T-helper 2 cell treated with Interferon-gamma antibody and Interleukin-4, amounts not matched to agents 5 μg/mL and 100 μg/mL, for 36 hours (primary cell): ENCODE measurements at regions not wholly inside any gene's neighbourhood (a gene's known extent, or its start where the extent isn't known, plus 50 kb on each side); places are given as distances from the start of the nearest gene placed in this dataset.

Experiments
- DNase-seq: peaks from one replicate; pipeline ENCODE4 v3.0.0; 2021; ENCODE audit warnings: low spot score
- H3K27ac Mint-ChIP-seq: one replicate; pipeline ENCODE4 v1.8.0; 2021; ENCODE audit warnings: mild to moderate bottlenecking, mixed read lengths
- H3K27me3 Mint-ChIP-seq: one replicate; pipeline ENCODE4 v1.8.0; 2021; ENCODE audit warnings: low read depth, mixed read lengths
- H3K36me3 Mint-ChIP-seq: one replicate; pipeline ENCODE4 v1.8.0; 2021; ENCODE audit warnings: low read depth, mixed read lengths
- H3K4me1 Mint-ChIP-seq: one replicate; pipeline ENCODE4 v1.8.0; 2021; ENCODE audit warnings: low read depth, mixed read lengths
- H3K4me3 Mint-ChIP-seq: one replicate; pipeline ENCODE4 v1.8.0; 2022; ENCODE audit warnings: mild to moderate bottlenecking, moderate library complexity, mixed read lengths
- H3K9me3 Mint-ChIP-seq: one replicate; pipeline ENCODE4 v1.8.0; 2021; ENCODE audit warnings: mixed read lengths

DNA sequence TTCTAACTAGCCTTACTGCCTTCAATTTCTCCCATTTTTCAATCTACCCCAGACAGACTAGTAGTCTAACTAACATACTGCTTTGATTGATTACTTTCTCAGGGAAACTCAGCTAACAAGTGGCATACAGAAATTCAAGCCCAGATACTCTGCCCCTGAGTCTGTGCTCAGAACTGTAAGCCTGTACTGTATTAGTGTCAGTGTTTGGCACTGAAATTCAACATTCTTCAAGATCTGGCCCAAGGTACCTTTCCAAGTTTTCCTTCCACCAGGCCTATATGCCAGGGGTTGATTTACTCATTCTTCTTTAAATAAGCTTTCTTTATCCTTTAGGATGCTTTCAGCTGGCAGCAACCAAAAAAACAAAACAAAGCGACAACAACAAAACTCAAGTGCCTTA is 433.2 kb upstream of the MARCKS start:
- no peaks in the 10 kb centered on the region for H3K27me3 Mint-ChIP-seq
- H3K27ac Mint-ChIP-seq, result no peak overlapping the region
- H3K4me3 Mint-ChIP-seq, result no peak overlapping the region
- H3K4me1 Mint-ChIP-seq, result no peaks in the 10 kb centered on the region
- no peak for DNase-seq
- no peaks in the 10 kb centered on the region for H3K9me3 Mint-ChIP-seq
- H3K36me3 Mint-ChIP-seq, result no peaks in the 10 kb centered on the region

DNA sequence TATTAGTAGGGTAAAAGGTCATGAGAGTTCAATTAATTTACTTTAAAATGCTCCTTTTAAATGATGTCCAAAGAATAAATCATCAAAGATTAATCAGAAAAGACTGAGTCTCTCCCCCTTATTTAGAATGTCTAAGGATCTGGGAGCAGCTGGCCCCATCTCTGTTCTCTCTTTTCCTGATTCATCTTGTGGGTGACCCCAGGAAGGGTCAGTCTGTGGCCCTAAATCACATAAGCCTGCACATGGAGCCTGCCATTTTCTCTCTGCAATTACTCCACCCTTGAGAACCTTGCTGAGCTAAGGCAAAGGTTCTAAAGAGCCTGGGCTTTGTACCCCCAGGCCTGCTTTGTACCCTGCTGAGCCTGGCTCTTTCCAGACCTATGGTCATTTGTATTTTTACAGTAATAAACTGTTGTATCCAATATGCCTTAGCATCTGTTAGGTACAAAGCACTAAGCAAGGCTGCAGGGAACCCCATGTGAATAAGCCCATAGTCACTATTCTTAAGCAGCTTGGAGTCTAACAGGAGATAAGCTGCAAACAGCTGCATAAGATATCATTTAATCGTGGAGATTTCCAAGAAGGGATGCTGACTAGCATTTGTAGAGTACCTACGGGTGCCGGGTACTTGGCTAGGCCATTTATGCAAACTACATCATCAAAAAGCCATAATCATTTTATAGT is 431.0 kb upstream of the MARCKS start:
- Mint-ChIP-seq H3K27me3 (no peaks in the 10 kb centered on the region), H3K4me3 (no peak overlapping the region), H3K9me3 (no peaks in the 10 kb centered on the region), H3K4me1 (no peaks in the 10 kb centered on the region), H3K36me3 (no peaks in the 10 kb centered on the region), H3K27ac (no peak overlapping the region)
- DNase-seq, result no peak

DNA sequence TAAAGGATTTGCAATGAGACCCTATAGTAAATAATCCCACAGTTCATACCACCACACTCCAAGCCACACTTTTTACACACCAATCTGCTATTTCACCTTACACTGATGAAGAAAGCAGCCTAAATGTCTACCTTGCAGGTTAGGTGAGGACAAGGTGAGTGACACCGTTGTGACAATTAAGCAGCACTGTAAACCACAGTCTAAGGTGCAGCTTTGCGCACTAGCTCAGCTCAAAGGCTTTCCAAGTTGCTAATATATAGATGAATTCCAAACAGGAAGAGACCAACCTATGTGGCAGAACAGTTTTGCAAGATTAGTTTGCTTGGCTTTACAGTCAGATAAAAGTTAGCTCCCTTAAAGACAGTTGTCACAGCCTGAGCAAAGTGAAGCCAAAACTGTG is 429.5 kb upstream of the MARCKS start:
- H3K36me3 Mint-ChIP-seq, result no peaks in the 10 kb centered on the region
- no peak for DNase-seq
- no peak overlapping the region for H3K27ac Mint-ChIP-seq
- no peaks in the 10 kb centered on the region for H3K27me3 Mint-ChIP-seq
- H3K4me1 Mint-ChIP-seq, result no peaks in the 10 kb centered on the region
- no peak overlapping the region for H3K4me3 Mint-ChIP-seq
- no peaks in the 10 kb centered on the region for H3K9me3 Mint-ChIP-seq

DNA sequence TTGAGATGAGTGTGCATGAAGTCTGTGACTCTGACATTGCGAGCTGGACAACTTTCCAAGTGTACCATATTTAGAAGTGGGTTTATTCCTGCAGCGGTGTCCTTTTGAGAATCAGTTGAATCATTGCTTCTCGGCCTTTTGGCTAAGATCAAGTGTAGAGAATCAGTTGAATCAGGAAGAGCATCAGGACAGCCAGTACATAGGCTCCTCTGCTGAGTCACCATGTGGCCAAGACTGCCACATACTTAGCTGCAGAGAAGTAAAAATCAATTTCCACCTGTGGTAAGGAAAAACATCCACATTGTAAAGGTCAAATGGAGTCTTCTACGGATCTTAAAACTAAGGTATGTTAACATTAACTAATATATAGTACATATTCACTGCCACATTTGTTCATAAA is 428.4 kb upstream of the MARCKS start:
- H3K4me3 Mint-ChIP-seq, result no peak overlapping the region
- DNase-seq, result no peak
- H3K27ac Mint-ChIP-seq, result no peak overlapping the region
- H3K4me1 Mint-ChIP-seq, result no peaks in the 10 kb centered on the region
- no peaks in the 10 kb centered on the region for H3K36me3 Mint-ChIP-seq
- no peaks in the 10 kb centered on the region for H3K9me3 Mint-ChIP-seq
- no peaks in the 10 kb centered on the region for H3K27me3 Mint-ChIP-seq

DNA sequence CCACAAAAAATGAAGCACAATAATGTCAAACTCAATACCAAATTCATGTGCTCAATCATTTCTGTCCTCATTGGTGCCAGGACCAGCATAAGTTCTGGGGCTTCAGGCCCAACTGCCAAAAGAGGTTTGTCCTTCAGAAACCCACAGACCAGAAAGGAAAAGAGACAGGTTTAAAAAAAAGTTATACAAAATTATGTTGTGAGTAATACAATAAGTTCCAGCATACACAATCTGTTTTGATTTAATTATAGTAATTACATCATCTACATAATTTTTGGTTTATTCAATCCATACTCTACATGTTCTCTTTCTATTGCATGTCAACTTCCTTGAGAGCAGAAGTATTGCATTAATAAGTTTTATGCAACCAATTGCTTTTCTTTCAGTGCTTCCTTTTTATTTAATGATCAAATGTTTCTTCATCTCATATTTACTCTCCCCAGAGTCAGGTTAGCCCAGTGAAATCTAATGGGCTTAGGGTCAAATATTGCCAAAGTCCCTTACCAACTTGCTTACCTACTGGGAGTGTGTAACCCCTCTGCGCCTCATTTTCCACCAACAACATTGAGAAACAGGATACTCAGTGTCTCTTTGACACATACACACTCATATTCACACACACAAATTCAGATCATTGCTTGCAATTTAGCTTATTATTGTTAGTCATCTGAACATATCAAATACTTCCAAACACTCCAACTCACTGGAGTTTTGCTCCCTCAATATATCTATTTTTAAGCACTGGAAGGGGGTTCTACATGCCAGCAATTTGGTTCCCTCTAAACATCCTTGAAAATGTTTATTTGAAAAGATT is 424.4 kb upstream of the MARCKS start:
- no peaks in the 10 kb centered on the region for H3K36me3 Mint-ChIP-seq
- H3K27ac Mint-ChIP-seq, result no peak overlapping the region
- H3K4me1 Mint-ChIP-seq, result no peaks in the 10 kb centered on the region
- no peaks in the 10 kb centered on the region for H3K9me3 Mint-ChIP-seq
- no peaks in the 10 kb centered on the region for H3K27me3 Mint-ChIP-seq
- H3K4me3 Mint-ChIP-seq, result no peak overlapping the region
- DNase-seq, result no peak

DNA sequence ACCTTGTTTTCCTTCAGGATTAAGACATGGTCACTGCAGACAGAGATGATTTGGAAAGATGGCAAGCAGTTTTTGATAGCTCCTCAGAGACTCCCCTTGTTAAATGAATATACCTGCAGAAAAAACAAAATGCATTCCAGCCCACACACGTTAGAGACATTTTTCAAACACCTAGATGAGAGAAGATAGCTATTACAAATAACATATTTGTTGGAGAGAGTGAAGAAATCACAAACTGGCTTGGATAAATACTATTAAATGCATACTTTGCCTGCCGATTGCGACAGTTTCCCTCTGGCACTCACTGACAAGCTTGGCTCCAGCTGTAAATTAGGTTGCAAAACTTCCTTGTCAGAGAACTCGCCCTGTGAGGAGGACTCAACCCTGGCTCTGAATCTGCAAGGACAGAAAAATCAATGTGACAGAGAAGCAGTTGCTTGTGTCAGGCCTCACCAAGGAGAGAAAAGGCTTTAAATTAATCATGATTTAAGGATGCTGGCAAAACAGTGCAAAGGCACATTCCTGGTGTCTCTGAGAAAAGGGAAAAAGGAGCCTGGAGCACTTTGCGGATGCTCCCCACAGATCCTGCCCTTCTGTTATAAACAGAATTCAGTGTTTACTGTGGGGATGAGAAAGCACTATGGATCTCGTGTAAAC is 423.7 kb upstream of the MARCKS start:
- Mint-ChIP-seq H3K27me3 (no peaks in the 10 kb centered on the region), H3K27ac (no peak overlapping the region)
- DNase-seq, result no peak

DNA sequence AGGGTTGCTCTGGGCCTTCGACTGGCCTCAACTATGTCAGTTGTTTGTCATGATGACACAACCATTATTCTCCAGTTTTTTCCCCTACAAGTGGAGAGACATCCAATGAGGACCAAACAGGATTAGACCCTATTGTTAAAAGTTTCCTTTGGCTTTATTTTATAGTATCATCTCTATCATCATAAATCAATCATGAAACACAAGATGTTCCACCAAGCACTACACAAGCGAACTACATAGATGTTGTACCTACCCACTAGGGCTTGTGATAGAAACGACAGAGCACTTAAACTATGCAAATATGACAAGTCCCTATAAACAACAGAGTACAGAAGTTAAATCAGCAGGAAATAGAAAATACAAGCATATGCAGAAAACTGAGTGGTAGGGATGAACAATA is 422.5 kb upstream of the MARCKS start:
- Mint-ChIP-seq H3K4me3 (no peak overlapping the region), H3K27me3 (no peaks in the 10 kb centered on the region), H3K9me3 (no peaks in the 10 kb centered on the region), H3K4me1 (no peaks in the 10 kb centered on the region), H3K27ac (no peak overlapping the region), H3K36me3 (no peaks in the 10 kb centered on the region)
- no peak for DNase-seq

More for the DNA sequence above, 423.7 kb upstream of the MARCKS start:
- Mint-ChIP-seq H3K4me3 (no peak overlapping the region), H3K4me1 (no peaks in the 10 kb centered on the region), H3K9me3 (no peaks in the 10 kb centered on the region), H3K36me3 (no peaks in the 10 kb centered on the region)

DNA sequence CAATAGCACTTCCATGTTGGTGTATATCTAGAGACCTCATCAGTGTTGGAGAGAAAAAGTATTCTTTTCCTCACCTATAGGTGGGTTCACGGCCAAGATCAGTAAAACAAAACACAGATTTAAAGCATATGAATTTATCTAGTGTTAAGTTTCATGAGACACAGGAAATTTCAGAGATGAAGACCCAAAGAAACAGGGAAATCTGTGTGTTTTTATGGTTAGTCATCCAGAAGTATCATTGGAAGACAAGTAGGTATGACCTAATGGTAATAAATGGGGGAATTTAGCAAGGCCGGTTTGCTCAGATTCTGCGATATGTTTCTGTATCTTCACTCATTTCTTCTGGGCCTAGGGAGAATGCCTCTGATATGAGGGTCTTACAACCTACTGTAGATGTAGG is 419.6 kb upstream of the MARCKS start:
- Mint-ChIP-seq H3K27ac (no peak overlapping the region), H3K36me3 (no peaks in the 10 kb centered on the region), H3K4me3 (no peak overlapping the region), H3K9me3 (no peaks in the 10 kb centered on the region), H3K27me3 (no peaks in the 10 kb centered on the region), H3K4me1 (no peaks in the 10 kb centered on the region)
- DNase-seq, result no peak

DNA sequence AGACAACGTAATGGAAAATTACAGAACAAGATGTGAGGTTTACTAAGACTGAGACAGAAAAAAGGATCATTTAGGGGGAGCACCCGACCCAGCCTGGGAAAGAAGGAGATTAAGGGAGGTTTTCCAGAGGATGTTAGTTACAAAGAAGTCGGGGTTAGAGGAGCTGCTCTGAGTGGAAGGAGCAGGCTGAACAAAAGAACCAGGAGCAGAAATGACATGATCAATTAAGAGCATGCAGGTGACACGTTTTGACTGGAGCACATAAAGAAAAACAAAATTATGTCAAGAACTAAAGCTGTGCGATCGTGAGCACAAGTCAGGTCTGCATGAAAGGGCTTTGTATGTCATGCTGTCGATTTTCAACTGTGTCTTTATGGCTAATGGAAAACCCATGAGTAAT is 417.3 kb upstream of the MARCKS start:
- H3K4me3 Mint-ChIP-seq, result no peak overlapping the region

DNA sequence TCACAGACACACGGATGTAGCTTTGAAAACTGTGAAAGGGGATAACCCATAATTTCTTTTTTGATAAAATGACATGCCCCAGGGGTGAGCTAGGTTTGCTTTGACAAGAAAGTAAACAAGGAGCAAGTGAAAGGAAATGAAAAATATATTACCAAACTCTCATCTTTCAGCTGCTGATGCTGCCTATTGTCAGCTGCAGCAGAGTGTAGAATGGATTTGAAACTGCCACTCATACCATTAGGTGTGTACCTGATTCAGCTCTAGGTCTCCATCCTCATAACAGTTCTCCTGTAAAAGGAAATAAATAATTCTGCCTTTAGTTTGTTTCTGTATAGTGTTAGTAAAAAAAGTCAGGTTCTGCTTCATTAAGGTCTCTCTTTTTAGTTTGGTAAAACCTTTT is 415.1 kb upstream of the MARCKS start:
- Mint-ChIP-seq H3K4me3 (no peak overlapping the region), H3K27me3 (no peaks in the 10 kb centered on the region), H3K27ac (no peak overlapping the region), H3K36me3 (no peaks in the 10 kb centered on the region), H3K9me3 (no peaks in the 10 kb centered on the region), H3K4me1 (no peaks in the 10 kb centered on the region)
- no peak for DNase-seq

More for the DNA sequence above, 417.3 kb upstream of the MARCKS start:
- no peaks in the 10 kb centered on the region for H3K9me3 Mint-ChIP-seq
- H3K4me1 Mint-ChIP-seq, result no peaks in the 10 kb centered on the region
- DNase-seq, result no peak
- H3K27ac Mint-ChIP-seq, result no peak overlapping the region
- no peaks in the 10 kb centered on the region for H3K27me3 Mint-ChIP-seq
- no peaks in the 10 kb centered on the region for H3K36me3 Mint-ChIP-seq

DNA sequence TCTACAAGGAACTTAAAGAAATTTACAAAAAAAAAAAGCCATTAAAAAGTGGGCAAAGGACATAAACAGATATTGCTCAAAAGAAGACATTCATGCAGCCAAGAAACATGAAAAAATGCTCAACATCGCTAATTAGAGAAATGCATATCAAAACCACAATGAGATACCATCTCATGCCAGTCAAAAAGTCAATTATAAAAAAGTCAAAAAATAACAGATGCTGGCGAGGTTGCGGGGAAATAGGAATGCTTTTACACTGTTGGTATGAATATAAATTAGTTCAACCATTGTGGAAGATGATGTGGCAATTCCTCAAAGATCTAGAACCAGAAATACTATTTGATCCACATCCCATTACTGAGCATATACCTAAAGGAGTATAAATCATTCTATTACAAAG is 411.9 kb upstream of the MARCKS start:
- Mint-ChIP-seq H3K27ac (no peak overlapping the region), H3K4me1 (no peaks in the 10 kb centered on the region), H3K27me3 (no peaks in the 10 kb centered on the region), H3K9me3 (no peaks in the 10 kb centered on the region), H3K4me3 (no peak overlapping the region), H3K36me3 (no peaks in the 10 kb centered on the region)
- no peak for DNase-seq

DNA sequence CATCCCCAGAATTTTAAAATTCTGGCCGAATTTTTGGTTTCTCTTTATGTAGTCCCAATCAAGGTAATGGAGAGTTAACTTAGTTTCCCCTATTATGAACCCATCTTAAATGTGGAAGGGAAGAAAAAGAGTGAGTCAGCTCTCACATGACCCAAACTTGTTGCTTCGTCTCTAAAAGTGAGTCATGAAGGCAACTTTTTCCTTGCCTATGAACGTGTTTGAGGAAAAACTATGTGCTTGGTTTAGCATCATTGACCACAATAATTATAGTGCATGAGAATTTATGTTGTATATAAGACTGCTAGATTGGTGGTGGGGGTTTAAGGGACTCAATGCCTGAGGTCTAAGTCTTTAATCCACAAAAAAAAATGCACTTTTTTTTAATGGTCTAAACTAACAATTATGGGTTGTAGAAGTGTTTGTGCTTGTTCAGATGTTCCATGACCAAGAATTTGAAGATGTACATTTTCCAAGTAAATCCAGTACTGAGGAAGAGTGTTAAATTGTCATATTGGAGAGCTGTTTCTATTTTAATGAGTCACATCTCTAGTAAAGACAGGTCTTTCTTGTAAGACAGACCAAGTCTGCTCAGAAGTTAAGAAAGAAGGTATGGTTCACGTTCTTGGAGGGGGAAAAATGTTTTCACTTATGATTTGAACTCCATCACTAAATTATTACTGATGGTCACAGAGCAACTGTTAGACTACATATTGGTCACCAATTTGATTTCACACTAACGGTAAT is 409.9 kb upstream of the MARCKS start:
- DNase-seq, result no peak
- Mint-ChIP-seq H3K4me3 (no peak overlapping the region), H3K9me3 (no peaks in the 10 kb centered on the region), H3K27ac (no peak overlapping the region), H3K36me3 (no peaks in the 10 kb centered on the region), H3K27me3 (no peaks in the 10 kb centered on the region), H3K4me1 (no peaks in the 10 kb centered on the region)

DNA sequence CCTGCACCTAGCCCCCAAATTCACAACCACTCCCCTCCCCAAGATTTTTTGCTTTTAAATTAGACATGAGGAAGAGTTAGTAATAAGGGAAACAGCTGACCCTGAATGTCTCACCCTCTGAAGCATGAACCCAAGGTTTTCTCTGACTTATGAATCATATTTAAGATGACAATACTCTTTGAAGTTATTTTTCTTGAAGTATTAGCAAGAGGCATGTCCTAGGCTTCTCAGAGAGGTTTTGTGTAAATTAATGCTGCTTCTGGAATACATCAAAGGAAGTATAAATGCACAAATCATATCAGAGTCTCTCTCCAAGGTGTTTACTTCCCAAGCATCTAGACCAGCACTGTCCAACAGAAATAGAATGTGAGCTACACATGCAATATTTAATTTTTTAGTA is 408.1 kb upstream of the MARCKS start:
- DNase-seq, result no peak
- H3K27me3 Mint-ChIP-seq, result no peaks in the 10 kb centered on the region
- H3K4me1 Mint-ChIP-seq, result no peaks in the 10 kb centered on the region
- no peaks in the 10 kb centered on the region for H3K9me3 Mint-ChIP-seq
- H3K36me3 Mint-ChIP-seq, result no peaks in the 10 kb centered on the region
- no peak overlapping the region for H3K4me3 Mint-ChIP-seq
- no peak overlapping the region for H3K27ac Mint-ChIP-seq

DNA sequence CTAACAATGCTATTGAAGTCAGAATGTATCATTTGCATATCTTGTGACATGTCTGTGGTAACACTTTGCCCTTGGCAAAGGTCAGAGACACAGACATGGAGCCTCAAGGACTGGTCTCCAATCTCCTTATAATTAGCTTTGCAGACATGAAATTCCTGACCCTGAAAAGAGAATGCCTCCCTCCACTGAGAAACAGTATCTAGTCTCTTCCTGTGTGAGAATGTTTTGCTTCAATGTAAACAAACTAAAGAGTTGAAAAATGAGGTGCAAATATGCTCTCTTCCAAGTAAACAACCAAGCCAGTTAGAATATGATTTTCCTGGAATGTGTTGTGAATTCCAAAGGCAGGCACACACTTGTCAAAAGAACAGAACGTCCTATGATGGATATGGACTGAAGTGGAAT is 407.1 kb upstream of the MARCKS start:
- H3K27me3 Mint-ChIP-seq, result no peaks in the 10 kb centered on the region
- no peaks in the 10 kb centered on the region for H3K4me1 Mint-ChIP-seq
- no peak overlapping the region for H3K27ac Mint-ChIP-seq
- DNase-seq, result no peak
- H3K4me3 Mint-ChIP-seq, result no peak overlapping the region
- no peaks in the 10 kb centered on the region for H3K36me3 Mint-ChIP-seq
- no peaks in the 10 kb centered on the region for H3K9me3 Mint-ChIP-seq
